ENCODE measurements at regions not wholly inside any gene's neighbourhood (a gene's known extent, or its start where the extent isn't known, plus 50 kb on each side); places are given as distances from the start of the nearest gene placed in this dataset.

DNA sequence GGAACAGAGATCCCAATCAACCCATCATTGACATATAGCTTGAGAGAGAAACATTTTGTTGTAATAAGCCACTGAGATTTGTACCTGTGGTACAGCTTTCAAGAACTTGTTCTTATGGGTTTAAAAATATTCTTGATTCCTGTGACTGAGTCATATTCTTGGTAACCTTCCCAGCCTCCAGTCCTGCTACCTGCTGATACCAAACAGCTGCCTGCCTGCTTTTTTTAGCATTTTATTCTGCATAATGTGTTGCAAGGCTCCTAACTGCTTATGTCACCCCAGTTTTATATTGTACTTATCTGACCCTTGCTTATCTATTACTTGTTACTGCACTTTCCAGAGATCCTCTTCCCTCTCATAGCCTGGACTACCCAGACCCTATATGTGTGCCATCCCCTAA is 349.3 kb upstream of the SOX2 start:
- no peaks in the 10 kb centered on the region for H3K36me3 ChIP-seq (ENCODE audit: control insufficient read depth in 5 of 5, insufficient read depth in 5 of 5, low read length in 5 of 5)
- H3K9me3 ChIP-seq (ENCODE audit: control insufficient read depth in 5 of 5, low read length in 5 of 5), result peaks cover 0 to 2% (median 0%) of the 10 kb centered on the region in 5 donors
- no peak overlapping the region for H3K4me3 ChIP-seq (ENCODE audit: low read depth in 1 of 5, low read length in 5 of 5)
- no peak overlapping the region for H3K9ac ChIP-seq (ENCODE audit: low read length in 5 of 5)
- H3K27ac ChIP-seq (ENCODE audit: low read depth, low read length), result no peak overlapping the region
- no peaks in the 10 kb centered on the region for H3K4me1 ChIP-seq (ENCODE audit: control insufficient read depth in 5 of 5, insufficient read depth in 5 of 5, low read length in 5 of 5)
- no peaks in the 10 kb centered on the region for H3K27me3 ChIP-seq (ENCODE audit: control insufficient read depth in 5 of 5, insufficient read depth in 4 of 5, low read length in 5 of 5)

DNA sequence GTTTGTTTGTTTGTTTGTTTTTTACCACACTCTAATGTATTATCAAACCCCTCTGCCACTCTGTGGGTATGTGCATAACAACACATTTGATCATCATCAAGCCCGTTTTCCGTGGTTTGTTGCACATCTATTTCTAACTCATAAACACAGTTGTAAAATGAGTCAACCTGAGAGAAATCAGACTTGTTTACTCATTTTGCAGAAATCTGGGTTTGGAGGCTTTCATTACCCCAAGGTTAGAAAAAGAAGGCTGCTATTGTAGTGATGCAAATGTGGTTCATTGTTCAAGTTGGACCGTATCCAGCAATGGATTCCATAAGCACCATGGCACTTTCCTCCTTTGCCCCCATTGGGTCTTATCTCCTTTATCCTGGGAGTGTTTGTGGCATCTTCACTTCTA is 353.2 kb upstream of the SOX2 start:
- Histone ChIP-seq H3K4me3 (ENCODE audit: low read depth in 1 of 5, low read length in 5 of 5) (no peak overlapping the region), H3K9ac (ENCODE audit: low read length in 5 of 5) (no peak overlapping the region), H3K27me3 (ENCODE audit: control insufficient read depth in 5 of 5, insufficient read depth in 4 of 5, low read length in 5 of 5) (no peaks in the 10 kb centered on the region), H3K9me3 (ENCODE audit: control insufficient read depth in 5 of 5, low read length in 5 of 5) (peaks cover 0 to 2% (median 0%) of the 10 kb centered on the region in 5 donors), H3K36me3 (ENCODE audit: control insufficient read depth in 5 of 5, insufficient read depth in 5 of 5, low read length in 5 of 5) (no peaks in the 10 kb centered on the region), H3K4me1 (ENCODE audit: control insufficient read depth in 5 of 5, insufficient read depth in 5 of 5, low read length in 5 of 5) (no peaks in the 10 kb centered on the region), H3K27ac (ENCODE audit: low read depth, low read length) (no peak overlapping the region)

DNA sequence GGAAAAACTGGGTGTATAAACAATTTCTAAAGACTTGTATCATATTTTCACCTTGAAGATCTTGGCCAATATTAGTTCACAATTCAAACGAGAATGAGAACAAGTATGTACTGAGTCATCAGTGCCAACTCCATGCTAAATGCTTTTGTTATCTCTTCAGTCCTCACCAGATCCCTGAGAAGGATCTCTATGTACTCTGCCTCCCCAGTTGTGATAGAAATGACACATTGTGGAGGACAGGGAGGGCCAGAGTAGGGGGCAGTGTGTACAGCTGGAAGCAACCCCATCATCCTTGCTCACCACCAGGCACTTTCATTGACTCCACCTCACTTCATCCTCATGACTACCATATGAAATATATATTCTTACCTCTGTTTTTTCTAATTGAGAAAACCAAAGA is 353.7 kb upstream of the SOX2 start:
- H3K27me3 ChIP-seq (ENCODE audit: control insufficient read depth in 5 of 5, insufficient read depth in 4 of 5, low read length in 5 of 5), result no peaks in the 10 kb centered on the region
- no peaks in the 10 kb centered on the region for H3K36me3 ChIP-seq (ENCODE audit: control insufficient read depth in 5 of 5, insufficient read depth in 5 of 5, low read length in 5 of 5)
- no peak overlapping the region for H3K9ac ChIP-seq (ENCODE audit: low read length in 5 of 5)
- H3K27ac ChIP-seq (ENCODE audit: low read depth, low read length), result no peak overlapping the region
- H3K9me3 ChIP-seq (ENCODE audit: control insufficient read depth in 5 of 5, low read length in 5 of 5), result peaks cover 0 to 2% (median 0%) of the 10 kb centered on the region in 5 donors
- H3K4me3 ChIP-seq (ENCODE audit: low read depth in 1 of 5, low read length in 5 of 5), result no peak overlapping the region
- H3K4me1 ChIP-seq (ENCODE audit: control insufficient read depth in 5 of 5, insufficient read depth in 5 of 5, low read length in 5 of 5), result no peaks in the 10 kb centered on the region

DNA sequence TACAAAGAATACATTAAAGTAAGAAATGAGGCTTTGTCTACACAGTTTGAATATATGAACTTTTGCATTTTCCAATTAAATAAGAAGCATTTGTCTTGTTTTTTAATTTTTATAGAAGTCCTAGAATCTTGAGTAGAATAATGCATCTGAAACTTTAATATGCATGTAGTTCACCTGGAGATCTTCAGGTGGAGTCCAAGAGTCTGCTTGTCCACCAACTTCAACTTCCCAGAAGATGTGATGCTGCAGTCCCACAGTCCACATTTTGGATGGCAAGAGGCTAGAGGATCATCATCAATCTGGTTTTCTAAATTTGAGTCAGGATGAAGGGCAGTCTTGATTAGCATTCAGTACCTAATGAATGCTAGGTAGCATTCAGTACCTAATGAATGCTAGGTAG is 357.6 kb upstream of the SOX2 start:
- Histone ChIP-seq H3K9me3 (ENCODE audit: control insufficient read depth in 5 of 5, low read length in 5 of 5) (no peaks in the 10 kb centered on the region), H3K27me3 (ENCODE audit: control insufficient read depth in 5 of 5, insufficient read depth in 4 of 5, low read length in 5 of 5) (no peaks in the 10 kb centered on the region), H3K36me3 (ENCODE audit: control insufficient read depth in 5 of 5, insufficient read depth in 5 of 5, low read length in 5 of 5) (no peaks in the 10 kb centered on the region), H3K4me1 (ENCODE audit: control insufficient read depth in 5 of 5, insufficient read depth in 5 of 5, low read length in 5 of 5) (no peaks in the 10 kb centered on the region), H3K4me3 (ENCODE audit: low read depth in 1 of 5, low read length in 5 of 5) (no peak overlapping the region), H3K9ac (ENCODE audit: low read length in 5 of 5) (no peak overlapping the region), H3K27ac (ENCODE audit: low read depth, low read length) (no peak overlapping the region)

DNA sequence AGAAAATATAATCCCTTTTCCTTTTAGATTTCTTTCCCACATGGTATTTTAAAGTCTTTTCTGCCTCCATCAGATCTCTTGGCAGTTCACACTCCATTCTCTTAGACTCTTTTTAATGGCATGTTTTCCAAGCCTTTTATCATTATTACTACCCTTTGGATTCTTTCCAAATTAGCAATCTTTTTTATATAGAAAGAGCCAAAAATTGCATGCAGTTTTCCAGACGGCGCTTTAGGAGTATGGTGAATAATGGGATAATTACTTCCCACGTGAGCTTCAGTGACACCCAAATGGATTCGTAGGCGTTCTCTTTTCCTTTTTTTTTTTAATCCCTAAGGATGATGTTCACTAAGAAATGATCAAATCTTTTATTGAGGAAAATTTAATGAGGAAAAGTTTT is 354.8 kb upstream of the DNAJC19 start:
- H3K9me3 ChIP-seq (ENCODE audit: control insufficient read depth in 5 of 5, low read length in 5 of 5), result peaks cover 0 to 3% (median 0%) of the 10 kb centered on the region in 5 donors

DNA sequence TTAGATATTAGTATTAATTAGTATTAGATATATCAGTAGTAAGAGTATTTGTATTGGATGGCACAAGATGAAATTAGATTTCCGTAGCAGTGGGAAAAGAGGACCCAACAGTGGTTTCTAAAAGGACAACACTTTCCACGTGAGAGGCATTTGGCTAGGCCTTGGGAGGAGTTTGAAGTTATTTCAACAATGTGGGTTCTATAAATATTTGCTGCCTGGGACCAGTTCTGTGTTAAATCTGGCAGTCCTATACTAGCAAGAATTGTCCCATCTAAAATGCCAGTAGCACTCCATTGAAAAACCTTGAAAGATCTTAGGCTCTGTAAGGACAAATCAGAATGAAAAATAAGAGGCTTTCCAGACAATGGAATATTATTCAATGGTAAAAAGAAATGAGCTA is 347.1 kb upstream of the DNAJC19 start:
- no peaks in the 10 kb centered on the region for H3K4me1 ChIP-seq (ENCODE audit: control insufficient read depth in 5 of 5, insufficient read depth in 5 of 5, low read length in 5 of 5)
- no peak overlapping the region for H3K9ac ChIP-seq (ENCODE audit: low read length in 5 of 5)
- H3K27ac ChIP-seq (ENCODE audit: low read depth, low read length), result no peak overlapping the region
- H3K36me3 ChIP-seq (ENCODE audit: control insufficient read depth in 5 of 5, insufficient read depth in 5 of 5, low read length in 5 of 5), result no peaks in the 10 kb centered on the region
- no peaks in the 10 kb centered on the region for H3K27me3 ChIP-seq (ENCODE audit: control insufficient read depth in 5 of 5, insufficient read depth in 4 of 5, low read length in 5 of 5)
- peaks cover 0 to 3% (median 0%) of the 10 kb centered on the region in 5 donors for H3K9me3 ChIP-seq (ENCODE audit: control insufficient read depth in 5 of 5, low read length in 5 of 5)
- no peak overlapping the region for H3K4me3 ChIP-seq (ENCODE audit: low read depth in 1 of 5, low read length in 5 of 5)

More for the DNA sequence above, 354.8 kb upstream of the DNAJC19 start:
- Histone ChIP-seq H3K4me1 (ENCODE audit: control insufficient read depth in 5 of 5, insufficient read depth in 5 of 5, low read length in 5 of 5) (no peaks in the 10 kb centered on the region), H3K36me3 (ENCODE audit: control insufficient read depth in 5 of 5, insufficient read depth in 5 of 5, low read length in 5 of 5) (no peaks in the 10 kb centered on the region), H3K4me3 (ENCODE audit: low read depth in 1 of 5, low read length in 5 of 5) (no peak overlapping the region), H3K27me3 (ENCODE audit: control insufficient read depth in 5 of 5, insufficient read depth in 4 of 5, low read length in 5 of 5) (no peaks in the 10 kb centered on the region), H3K27ac (ENCODE audit: low read depth, low read length) (no peak overlapping the region), H3K9ac (ENCODE audit: low read length in 5 of 5) (no peak overlapping the region)

DNA sequence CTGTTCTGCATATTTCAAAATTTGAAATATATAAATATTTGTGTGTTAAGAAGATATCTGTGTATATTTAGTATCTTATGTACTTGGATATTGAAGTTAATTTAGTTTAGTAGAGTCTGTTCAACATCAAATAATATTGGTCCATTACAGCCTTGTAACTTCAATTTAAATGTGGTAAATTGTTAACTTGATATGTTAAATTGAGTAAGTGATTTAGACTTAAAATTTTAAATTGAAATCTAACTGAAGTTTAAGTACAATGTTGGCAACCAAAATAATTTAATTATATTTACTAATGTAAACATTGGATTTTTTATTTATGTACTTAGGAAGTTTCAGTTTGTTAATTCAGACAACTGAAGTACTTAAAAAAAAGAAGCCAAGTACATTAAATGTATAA is 343.9 kb upstream of the DNAJC19 start:
- H3K9me3 ChIP-seq (ENCODE audit: control insufficient read depth in 5 of 5, low read length in 5 of 5), result no peaks in the 10 kb centered on the region
- no peak overlapping the region for H3K4me3 ChIP-seq (ENCODE audit: low read depth in 1 of 5, low read length in 5 of 5)
- H3K36me3 ChIP-seq (ENCODE audit: control insufficient read depth in 5 of 5, insufficient read depth in 5 of 5, low read length in 5 of 5), result no peaks in the 10 kb centered on the region
- no peaks in the 10 kb centered on the region for H3K27me3 ChIP-seq (ENCODE audit: control insufficient read depth in 5 of 5, insufficient read depth in 4 of 5, low read length in 5 of 5)
- no peak overlapping the region for H3K9ac ChIP-seq (ENCODE audit: low read length in 5 of 5)
- no peaks in the 10 kb centered on the region for H3K4me1 ChIP-seq (ENCODE audit: control insufficient read depth in 5 of 5, insufficient read depth in 5 of 5, low read length in 5 of 5)
- no peak overlapping the region for H3K27ac ChIP-seq (ENCODE audit: low read depth, low read length)

DNA sequence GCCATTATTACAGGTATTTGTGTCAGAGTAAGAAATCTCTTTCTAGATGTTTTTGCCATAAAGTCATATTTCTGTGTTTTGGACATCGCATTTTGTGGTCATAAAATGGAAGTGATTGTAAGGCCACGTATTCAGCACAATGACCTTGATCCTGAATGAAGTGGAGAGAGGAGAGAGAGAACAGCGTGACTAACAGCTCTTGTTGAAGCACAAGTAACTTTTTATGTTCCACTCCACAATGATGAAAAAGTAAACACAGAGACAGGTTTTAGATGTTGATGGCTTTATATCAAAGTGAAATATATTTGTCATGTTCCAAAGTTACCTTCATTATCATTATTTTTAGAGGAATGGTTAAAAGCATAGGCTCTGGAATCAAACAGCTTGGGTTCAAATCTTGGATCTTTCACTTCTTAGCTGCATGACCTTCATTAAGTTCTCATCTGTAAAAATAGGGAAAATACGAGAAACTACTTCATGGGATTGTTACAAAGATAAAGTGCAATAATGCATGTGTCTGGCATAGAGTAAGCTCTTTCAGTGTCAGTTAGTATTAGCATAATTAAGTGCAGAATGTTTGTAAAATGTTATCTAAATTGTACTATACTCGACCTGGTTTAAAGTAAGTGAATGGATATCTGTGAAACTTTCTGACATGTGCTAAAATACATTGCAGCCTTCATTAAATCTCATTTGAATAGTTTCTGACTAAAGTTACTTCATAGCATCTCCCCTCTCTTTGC is 341.5 kb upstream of the DNAJC19 start:
- no peaks in the 10 kb centered on the region for H3K9me3 ChIP-seq (ENCODE audit: control insufficient read depth in 5 of 5, low read length in 5 of 5)
- no peaks in the 10 kb centered on the region for H3K27me3 ChIP-seq (ENCODE audit: control insufficient read depth in 5 of 5, insufficient read depth in 4 of 5, low read length in 5 of 5)
- H3K9ac ChIP-seq (ENCODE audit: low read length in 5 of 5), result no peak overlapping the region
- no peak overlapping the region for H3K27ac ChIP-seq (ENCODE audit: low read depth, low read length)
- H3K4me3 ChIP-seq (ENCODE audit: low read depth in 1 of 5, low read length in 5 of 5), result no peak overlapping the region
- no peaks in the 10 kb centered on the region for H3K4me1 ChIP-seq (ENCODE audit: control insufficient read depth in 5 of 5, insufficient read depth in 5 of 5, low read length in 5 of 5)
- H3K36me3 ChIP-seq (ENCODE audit: control insufficient read depth in 5 of 5, insufficient read depth in 5 of 5, low read length in 5 of 5), result no peaks in the 10 kb centered on the region

DNA sequence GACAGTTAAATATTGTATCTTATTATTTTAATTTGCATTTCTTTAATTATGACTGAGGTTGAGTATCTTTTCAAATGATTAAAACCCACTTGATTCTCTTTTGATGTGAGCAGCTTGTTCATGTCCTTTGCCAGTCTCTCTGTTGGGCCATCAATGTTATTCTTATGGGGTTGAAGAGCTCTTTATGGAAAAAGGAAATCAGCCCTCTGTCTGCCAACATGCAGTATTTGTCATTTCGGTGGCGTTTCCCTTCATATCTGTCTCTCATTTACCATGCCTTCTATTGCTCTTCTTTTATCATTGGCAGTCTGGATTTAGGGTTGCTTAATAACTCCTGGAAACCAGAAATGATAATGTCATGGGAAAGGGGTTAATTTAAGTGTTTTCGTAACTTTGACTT is 340.7 kb upstream of the DNAJC19 start:
- no peaks in the 10 kb centered on the region for H3K4me1 ChIP-seq (ENCODE audit: control insufficient read depth in 5 of 5, insufficient read depth in 5 of 5, low read length in 5 of 5)
- H3K27ac ChIP-seq (ENCODE audit: low read depth, low read length), result no peak overlapping the region
- no peak overlapping the region for H3K4me3 ChIP-seq (ENCODE audit: low read depth in 1 of 5, low read length in 5 of 5)
- no peak overlapping the region for H3K9ac ChIP-seq (ENCODE audit: low read length in 5 of 5)
- H3K27me3 ChIP-seq (ENCODE audit: control insufficient read depth in 5 of 5, insufficient read depth in 4 of 5, low read length in 5 of 5), result no peaks in the 10 kb centered on the region
- no peaks in the 10 kb centered on the region for H3K9me3 ChIP-seq (ENCODE audit: control insufficient read depth in 5 of 5, low read length in 5 of 5)
- H3K36me3 ChIP-seq (ENCODE audit: control insufficient read depth in 5 of 5, insufficient read depth in 5 of 5, low read length in 5 of 5), result no peaks in the 10 kb centered on the region

DNA sequence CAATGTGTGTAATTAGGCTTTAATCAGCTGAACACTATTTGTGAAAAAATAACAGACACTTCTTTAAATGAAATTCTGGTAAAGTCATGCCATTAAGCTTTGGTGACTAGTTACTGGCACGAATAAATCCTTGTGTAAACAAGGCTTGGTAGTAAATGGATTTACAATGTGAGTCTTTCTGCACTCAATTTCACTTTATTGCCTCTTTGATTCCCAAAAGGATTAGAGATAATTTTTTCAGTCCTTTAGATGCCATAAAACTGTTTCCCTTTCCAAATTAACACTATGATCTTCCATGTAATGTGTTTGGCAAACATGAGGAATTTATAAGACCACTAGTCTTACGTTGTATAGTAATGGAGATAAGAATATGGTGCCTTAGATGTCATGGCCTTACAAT is 339.5 kb upstream of the DNAJC19 start:
- Histone ChIP-seq H3K36me3 (ENCODE audit: control insufficient read depth in 5 of 5, insufficient read depth in 5 of 5, low read length in 5 of 5) (no peaks in the 10 kb centered on the region), H3K9ac (ENCODE audit: low read length in 5 of 5) (no peak overlapping the region), H3K4me1 (ENCODE audit: control insufficient read depth in 5 of 5, insufficient read depth in 5 of 5, low read length in 5 of 5) (no peaks in the 10 kb centered on the region), H3K27ac (ENCODE audit: low read depth, low read length) (no peak overlapping the region), H3K9me3 (ENCODE audit: control insufficient read depth in 5 of 5, low read length in 5 of 5) (no peaks in the 10 kb centered on the region), H3K27me3 (ENCODE audit: control insufficient read depth in 5 of 5, insufficient read depth in 4 of 5, low read length in 5 of 5) (no peaks in the 10 kb centered on the region), H3K4me3 (ENCODE audit: low read depth in 1 of 5, low read length in 5 of 5) (no peak overlapping the region)
